GM12865 (cell line): ENCODE measurements at regions not wholly inside any gene's neighbourhood (a gene's known extent, or its start where the extent isn't known, plus 50 kb on each side); places are given as distances from the start of the nearest gene placed in this dataset.

Experiments used
- DNase-seq: peaks from one replicate; pipeline ENCODE4 v3.0.0; 2010; ENCODE audit warnings: low read depth
- H3K4me3 ChIP-seq: 2 replicates; pipeline ENCODE4 v1.5.1; 2011; ENCODE audit warnings: mild to moderate bottlenecking, low read depth, low read length, control low read depth
- CTCF ChIP-seq: IDR thresholded peaks from 2 replicates; pipeline ENCODE4 v1.5.1; 2011; ENCODE audit warnings: low read length, control low read depth, low read depth, inconsistent platforms; ENCODE audit not compliant: insufficient read depth; ENCODE audit errors: missing control alignments

- no peak for DNase-seq
- no peak for TF ChIP-seq CTCF
- H3K4me3 ChIP-seq, result no peak overlapping the region
These were observed 59.0 kb downstream of the ING2 start for GRCh38 chr4:183563874-183564273.

- H3K4me3 ChIP-seq, result no peak overlapping the region
- peak; percentile 38 for DNase-seq
- no peak for TF ChIP-seq CTCF
These were observed 66.6 kb downstream of the ING2 start for GRCh38 chr4:183571350-183571941.

- TF ChIP-seq CTCF, result no peak
- H3K4me3 ChIP-seq, result no peak overlapping the region
- DNase-seq, result no peak
These were observed 72.0 kb downstream of the ING2 start for GRCh38 chr4:183576701-183577404.

GRCh38 chr4:183580370-183580769, 75.5 kb downstream of the ING2 start:
- H3K4me3 ChIP-seq, result no peak overlapping the region
- TF ChIP-seq CTCF, result no peak
- DNase-seq, result no peak

- DNase-seq, result no peak
- TF ChIP-seq CTCF, result no peak
- no peak overlapping the region for H3K4me3 ChIP-seq
These were observed 76.0 kb downstream of the ING2 start for GRCh38 chr4:183580849-183581248.

GRCh38 chr4:183586824-183587223, 72.2 kb downstream of the RWDD4 start:
- H3K4me3 ChIP-seq, result no peak overlapping the region
- no peak for TF ChIP-seq CTCF
- no peak for DNase-seq
